Heart left ventricle (tissue), 13 donors: ENCODE measurements at regions not wholly inside any gene's neighbourhood (a gene's known extent, or its start where the extent isn't known, plus 50 kb on each side); places are given as distances from the start of the nearest gene placed in this dataset.

Experiments used
- POLR2A ChIP-seq, 2 donors: fragments of 450-650 bp; IDR thresholded peaks; one replicate each; pipeline ENCODE4 v1.6.1; 2017; ENCODE audit warnings: antibody characterized with exemption in 2 of 2, mild to moderate bottlenecking in 2 of 2, moderate library complexity in 2 of 2
- TF ChIP-seq, protein P1 (sequence below), 12 donors: fragments of 200-600 bp; sonication (generic) in 4 of 12; IDR thresholded peaks; one replicate each; pipeline versions ENCODE4 v1.5.0 to v1.8.0; 2018 to 2022; ENCODE audit warnings: antibody characterized with exemption in 12 of 12, mild to moderate bottlenecking in 5 of 12
- donor health status: ischemic (EF 13 %, LVEDD 7.1; RV severe dilation, severe dysfunction).
- donor health status: DM: no; HTN: yes; CAD: no.
- donor health status: DM: no; HTN: no; CAD: no.
- donor health status: ischemic (EF 25% LVEDD 6.9; RV normal size, moderate dysfunction).
- donor health status: ischemic (EF 25% LVEDD 5.7; RV mildly dilated, moderate dysfunction).
- donor health status: ischemic (EF 35%, LVEDD 5.7; RV mildly dilated, moderate dysfunction).
- donor health status: nonischemic (EF 11% LVEDD 7.7; RV severe dilation, severe dysfunction).
- donor health status: DM: yes; HTN: yes; CAD: no.
- donor health status: PGD.
- donor health status: ischemic (EF 29% LVEDD 5.4; RV normal size, mild dysfunction).
- donor health status: nonischemic (EF 23%, LVEDD 6.1; RV moderate dilation, normal function).

- TF ChIP-seq, protein P1, sequence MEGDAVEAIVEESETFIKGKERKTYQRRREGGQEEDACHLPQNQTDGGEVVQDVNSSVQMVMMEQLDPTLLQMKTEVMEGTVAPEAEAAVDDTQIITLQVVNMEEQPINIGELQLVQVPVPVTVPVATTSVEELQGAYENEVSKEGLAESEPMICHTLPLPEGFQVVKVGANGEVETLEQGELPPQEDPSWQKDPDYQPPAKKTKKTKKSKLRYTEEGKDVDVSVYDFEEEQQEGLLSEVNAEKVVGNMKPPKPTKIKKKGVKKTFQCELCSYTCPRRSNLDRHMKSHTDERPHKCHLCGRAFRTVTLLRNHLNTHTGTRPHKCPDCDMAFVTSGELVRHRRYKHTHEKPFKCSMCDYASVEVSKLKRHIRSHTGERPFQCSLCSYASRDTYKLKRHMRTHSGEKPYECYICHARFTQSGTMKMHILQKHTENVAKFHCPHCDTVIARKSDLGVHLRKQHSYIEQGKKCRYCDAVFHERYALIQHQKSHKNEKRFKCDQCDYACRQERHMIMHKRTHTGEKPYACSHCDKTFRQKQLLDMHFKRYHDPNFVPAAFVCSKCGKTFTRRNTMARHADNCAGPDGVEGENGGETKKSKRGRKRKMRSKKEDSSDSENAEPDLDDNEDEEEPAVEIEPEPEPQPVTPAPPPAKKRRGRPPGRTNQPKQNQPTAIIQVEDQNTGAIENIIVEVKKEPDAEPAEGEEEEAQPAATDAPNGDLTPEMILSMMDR (IDR thresholded peaks at IDR 0.05): no peak
- TF ChIP-seq POLR2A (IDR thresholded peaks at IDR 0.05): no peak
Observed at GRCh38 chr16:14371778-14372431, 258.2 kb downstream of the PARN start.
